Mesendoderm (in vitro differentiated cells): ENCODE measurements at regions not wholly inside any gene's neighbourhood (a gene's known extent, or its start where the extent isn't known, plus 50 kb on each side); places are given as distances from the start of the nearest gene placed in this dataset.
"Not testable (repeated sequence)": the region's sequence is repeated elsewhere in the genome, so short reads cannot be mapped to it uniquely, and the experiment has no call there.

Experiments used
- DNase-seq: peaks from one replicate; pipeline ENCODE4 v3.0.0; 2013
- H2AK5ac ChIP-seq: 2 replicates; pipeline ENCODE4 v1.6.1; 2013; ENCODE audit warnings: low read length, inconsistent platforms
- H2BK120ac ChIP-seq: 2 replicates; pipeline ENCODE4 v1.6.1; 2013; ENCODE audit warnings: low read depth, mild to moderate bottlenecking, low read length, moderate library complexity, mixed read lengths
- H2BK15ac ChIP-seq: replicated peaks from 2 replicates; pipeline ENCODE4 v1.6.1; 2013; ENCODE audit warnings: low read depth, mild to moderate bottlenecking, moderate library complexity
- H2BK5ac ChIP-seq: 2 replicates; pipeline ENCODE4 v1.6.1; 2013; ENCODE audit warnings: low read length, inconsistent platforms
- H3K18ac ChIP-seq: 2 replicates; pipeline ENCODE4 v1.6.1; 2013; ENCODE audit warnings: mild to moderate bottlenecking, low read length, mixed read lengths
- H3K23ac ChIP-seq: one replicate; pipeline ENCODE4 v1.6.1; 2013; ENCODE audit warnings: low read length
- H3K27ac ChIP-seq: 2 replicates; pipeline ENCODE4 v1.5.1; 2013; ENCODE audit warnings: low read depth, mild to moderate bottlenecking, inconsistent platforms, low read length, moderate library complexity
- H3K27me3 ChIP-seq: 2 replicates; pipeline ENCODE4 v1.6.1; 2013; ENCODE audit warnings: low read length, control low read depth, mild to moderate bottlenecking, inconsistent platforms; ENCODE audit not compliant: insufficient read depth, poor library complexity
- H3K36me3 ChIP-seq: 2 replicates; pipeline ENCODE4 v1.6.1; 2013; ENCODE audit warnings: low read length, inconsistent platforms; ENCODE audit not compliant: control insufficient read depth, insufficient read depth
- H3K4ac ChIP-seq: one replicate; pipeline ENCODE4 v1.6.1; 2013; ENCODE audit warnings: low read depth, mild to moderate bottlenecking, low read length, moderate library complexity
- H3K4me1 ChIP-seq: 2 replicates; pipeline ENCODE4 v1.6.1; 2013; ENCODE audit warnings: low read depth, low read length, inconsistent platforms; ENCODE audit not compliant: control insufficient read depth
- H3K4me2 ChIP-seq: 2 replicates; pipeline ENCODE4 v1.6.1; 2013; ENCODE audit warnings: low read length
- H3K4me3 ChIP-seq: 2 replicates; pipeline ENCODE4 v1.5.1; 2013; ENCODE audit warnings: mild to moderate bottlenecking, low read length
- H3K56ac ChIP-seq: one replicate; pipeline ENCODE4 v1.6.1; 2013; ENCODE audit warnings: low read length
- H3K79me1 ChIP-seq: 2 replicates; pipeline ENCODE4 v1.6.1; 2013; ENCODE audit warnings: low read length, inconsistent platforms
- H3K79me2 ChIP-seq: 2 replicates; pipeline ENCODE4 v1.6.1; 2013; ENCODE audit warnings: mild to moderate bottlenecking, low read length; ENCODE audit not compliant: control insufficient read depth, insufficient read depth
- H3K9ac ChIP-seq: 2 replicates; pipeline ENCODE4 v1.6.1; 2013; ENCODE audit warnings: low read length, inconsistent platforms
- H4K5ac ChIP-seq: one replicate; pipeline ENCODE4 v1.6.1; 2013; ENCODE audit warnings: low read length
- H4K8ac ChIP-seq: one replicate; pipeline ENCODE4 v1.6.1; 2013; ENCODE audit warnings: low read depth, mild to moderate bottlenecking, control low read depth, low read length, moderate library complexity
- WGBS: extraction: QIAGEN DNeasy Blood & Tissue Kit; methylation state at CpG from one replicate; pipeline ENCODE4 v1.1.7; 2013; ENCODE audit warnings: low lambda C conversion rate, missing lambda C conversion rate; ENCODE audit not compliant: insufficient coverage; ENCODE audit errors: extremely low coverage; 5-methylcytosine and 5-hydroxymethylcytosine counted together

GRCh38 chr10:53025765-53026164 is 253.2 kb upstream of the MBL2 start:
- not testable (repeated sequence) for H3K4me2 ChIP-seq, H3K56ac ChIP-seq, H3K4ac ChIP-seq, H2AK5ac ChIP-seq, H2BK120ac ChIP-seq, H4K8ac ChIP-seq, H3K9ac ChIP-seq, H3K27me3 ChIP-seq, H3K18ac ChIP-seq, DNase-seq, H3K4me3 ChIP-seq, H3K27ac ChIP-seq, H4K5ac ChIP-seq, H2BK5ac ChIP-seq, H3K79me2 ChIP-seq, H3K36me3 ChIP-seq, H3K23ac ChIP-seq, H2BK15ac ChIP-seq, H3K79me1 ChIP-seq
- WGBS: no CpG with 5 or more reads among the region's 6 CpGs
- H3K4me1 ChIP-seq: peaks cover 13% of the 10 kb centered on the region

GRCh38 chr10:53025172-53025711 is 252.7 kb upstream of the MBL2 start:
- no peak overlapping the region for H2BK5ac ChIP-seq
- H4K5ac ChIP-seq: no peak overlapping the region
- H3K36me3 ChIP-seq: no peaks in the 10 kb centered on the region
- H3K79me2 ChIP-seq: no peaks in the 10 kb centered on the region
- H3K79me1 ChIP-seq: no peaks in the 10 kb centered on the region
- H3K9ac ChIP-seq: no peak overlapping the region
- H3K27ac ChIP-seq: no peak overlapping the region
- no peak overlapping the region for H3K4me3 ChIP-seq
- no peak overlapping the region for H3K18ac ChIP-seq
- H2BK15ac ChIP-seq: no peak overlapping the region
- no peak overlapping the region for H4K8ac ChIP-seq
- no peak overlapping the region for H3K56ac ChIP-seq
- WGBS: no CpG with 5 or more reads among the region's 9 CpGs
- peaks cover 13% of the 10 kb centered on the region for H3K4me1 ChIP-seq
- H3K4ac ChIP-seq: no peak overlapping the region
- H3K27me3 ChIP-seq: no peaks in the 10 kb centered on the region
- H3K4me2 ChIP-seq: no peak overlapping the region
- H3K23ac ChIP-seq: no peak overlapping the region
- no peak overlapping the region for H2AK5ac ChIP-seq
- no peak overlapping the region for H2BK120ac ChIP-seq
- no peak for DNase-seq

DNA sequence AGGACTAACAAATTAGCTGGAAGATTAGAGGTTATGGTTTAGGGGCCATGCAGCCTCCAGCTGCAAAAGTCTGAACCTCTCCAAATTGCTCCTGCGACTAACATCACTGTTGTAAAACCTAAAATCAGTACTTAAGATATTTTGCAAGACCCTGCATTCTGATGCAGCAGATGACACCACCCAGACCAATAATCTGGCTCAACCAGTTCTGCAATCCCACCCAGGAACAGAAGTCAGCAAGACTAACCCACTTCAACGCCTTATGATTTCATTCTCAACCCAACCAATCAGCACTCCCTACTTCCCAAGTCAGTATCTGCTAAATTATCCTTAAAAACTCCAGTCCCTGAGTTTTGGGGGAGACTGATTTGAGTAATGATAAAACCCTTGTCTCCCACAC is 250.8 kb upstream of the MBL2 start:
- Histone ChIP-seq H2BK15ac (peak overlapping the region; percentile 59), H3K4me3 (no peak overlapping the region), H3K9ac (no peak overlapping the region), H3K27ac (no peak overlapping the region), H3K79me1 (no peaks in the 10 kb centered on the region), H3K56ac (no peak overlapping the region), H3K18ac (peak overlapping the region; percentile 32), H3K36me3 (no peaks in the 10 kb centered on the region), H4K5ac (no peak overlapping the region), H3K4ac (no peak overlapping the region), H3K4me2 (no peak overlapping the region), H2BK120ac (peak overlapping the region; percentile 89), H3K27me3 (no peaks in the 10 kb centered on the region), H2BK5ac (peak overlapping the region; percentile 45), H4K8ac (no peak overlapping the region), H3K4me1 (peaks cover 9% of the 10 kb centered on the region), H3K79me2 (no peaks in the 10 kb centered on the region), H2AK5ac (no peak overlapping the region), H3K23ac (no peak overlapping the region)
- DNase-seq: peak; percentile 24
- whole genome bisulfite sequencing: no CpG with 5 or more reads among the region's 2 CpGs

DNA sequence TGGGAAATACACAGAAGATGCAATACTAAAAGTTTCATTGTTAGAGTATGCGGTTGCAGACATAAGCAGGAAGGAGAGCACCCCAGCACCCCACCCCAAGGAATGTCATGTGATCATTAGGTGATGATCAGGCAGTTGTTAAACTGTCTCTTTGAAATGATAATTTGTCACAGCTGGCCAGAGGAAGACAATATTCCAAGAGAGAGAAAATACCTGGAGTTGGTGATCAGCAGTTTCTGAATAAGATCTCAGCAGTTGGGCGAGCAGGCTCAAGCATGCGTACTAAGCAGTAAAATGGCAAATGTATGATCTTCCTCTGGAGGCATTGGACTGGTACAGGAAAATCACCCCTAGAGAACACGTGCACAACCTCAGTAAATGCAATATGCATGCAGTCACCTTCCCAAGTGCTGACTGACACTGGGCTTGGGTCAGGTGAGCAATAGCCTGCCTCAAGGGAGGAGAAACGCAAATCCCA is 250.1 kb upstream of the MBL2 start:
- Histone ChIP-seq H2BK5ac (peak overlapping the region; percentile 54), H3K4me1 (peaks cover 9% of the 10 kb centered on the region), H4K5ac (peak overlapping the region; percentile 2), H2BK15ac (peak overlapping the region; percentile 59), H2AK5ac (no peak overlapping the region), H3K4me2 (no peak overlapping the region), H4K8ac (no peak overlapping the region), H3K27ac (peak overlapping the region; percentile 27), H3K18ac (peak overlapping the region; percentile 32), H3K36me3 (no peaks in the 10 kb centered on the region), H3K23ac (no peak overlapping the region), H2BK120ac (peak overlapping the region; percentile 89), H3K9ac (no peak overlapping the region), H3K56ac (peak overlapping the region; percentile 52), H3K4ac (peak overlapping the region; percentile 52), H3K79me2 (no peaks in the 10 kb centered on the region), H3K27me3 (no peaks in the 10 kb centered on the region), H3K79me1 (no peaks in the 10 kb centered on the region), H3K4me3 (no peak overlapping the region)
- peak; percentile 89 for DNase-seq
- no CpG with 5 or more reads among the region's 5 CpGs for WGBS

DNA sequence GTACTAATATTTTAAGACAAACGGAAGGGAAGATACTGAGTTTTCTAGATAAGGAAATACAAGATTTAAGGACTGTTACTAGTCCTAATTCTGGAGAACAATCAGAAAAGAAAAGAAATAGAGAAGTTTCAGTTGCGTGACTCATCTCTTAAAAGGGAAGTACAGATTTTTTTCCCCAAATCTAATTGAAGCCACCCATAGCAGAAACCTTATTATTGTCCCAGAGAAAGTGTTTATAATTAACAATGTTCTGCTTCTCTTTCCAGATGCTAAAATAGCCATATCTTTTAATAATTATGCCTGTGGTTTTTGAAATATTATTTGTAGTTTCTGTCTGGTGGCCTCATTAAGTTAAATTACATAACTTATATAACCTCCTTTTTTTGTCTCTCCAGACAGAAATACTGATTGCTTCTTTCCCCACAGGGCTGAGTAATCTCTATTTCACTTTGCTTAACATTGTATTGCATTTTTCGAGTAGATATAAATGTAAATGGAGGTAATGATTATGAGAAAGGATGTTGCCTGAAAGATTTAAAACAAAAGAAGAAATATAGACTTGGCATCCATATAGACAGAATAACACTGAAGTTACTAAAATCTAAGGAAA is 240.7 kb upstream of the MBL2 start:
- Histone ChIP-seq H3K56ac (no peak overlapping the region), H2BK120ac (no peak overlapping the region), H2AK5ac (no peak overlapping the region), H3K36me3 (no peaks in the 10 kb centered on the region), H2BK5ac (no peak overlapping the region), H3K79me1 (no peaks in the 10 kb centered on the region), H4K5ac (no peak overlapping the region), H3K4me2 (no peak overlapping the region), H3K9ac (no peak overlapping the region), H3K27me3 (no peaks in the 10 kb centered on the region), H2BK15ac (no peak overlapping the region), H3K27ac (no peak overlapping the region), H3K23ac (no peak overlapping the region), H3K79me2 (no peaks in the 10 kb centered on the region), H4K8ac (no peak overlapping the region), H3K4me1 (no peaks in the 10 kb centered on the region), H3K18ac (no peak overlapping the region), H3K4ac (no peak overlapping the region), H3K4me3 (no peak overlapping the region)
- DNase-seq: no peak
- WGBS: 100% methylated on average over 1 of the region's 3 CpGs
